PC-3 (cell line): ENCODE measurements at regions not wholly inside any gene's neighbourhood (a gene's known extent, or its start where the extent isn't known, plus 50 kb on each side); places are given as distances from the start of the nearest gene placed in this dataset.

ENCODE experiments used
- ATAC-seq: fragments of 200-7000 bp; cut with Tn5 transposase; 2 replicates; pipeline ENCODE4 v1.9.1; 2020; ENCODE audit warnings: mild to moderate bottlenecking, moderate library complexity
- BruUV-seq: library from RNA; stranded (reverse); fragments of 400-500 nt; replicated peaks from 2 replicates; lab custom pipeline; 2021; lab: Mats Ljungman, UMichigan
- CTCF ChIA-PET: fragments of 300-600 bp; sonication (Branson Sonifier 250); formaldehyde crosslinking; loops from one replicate; lab custom pipeline; 2022; ENCODE audit warnings: antibody characterized with exemption; lab: Charles Lee
- POLR2A ChIA-PET: fragments of 300-600 bp; sonication (Branson Sonifier 250); formaldehyde crosslinking; loops from one replicate; lab custom pipeline; 2022; ENCODE audit warnings: antibody characterized with exemption; ENCODE audit not compliant: unreplicated experiment; lab: Charles Lee
- DNase-seq: peaks from one replicate; pipeline ENCODE4 v3.0.0-alpha.2; 2015
- H2AFZ ChIP-seq: fragments of 300-600 bp; sonication (generic); 2 replicates; pipeline ENCODE4 v1.6.0; 2016; ENCODE audit warnings: antibody characterized with exemption, low read length
- H3F3A ChIP-seq: fragments of 300-600 bp; sonication (generic); one replicate; pipeline ENCODE4 v1.6.0; 2017; ENCODE audit warnings: antibody characterized with exemption, low read length, control low read depth, mild to moderate bottlenecking; ENCODE audit not compliant: unreplicated experiment
- H3K27ac ChIP-seq: fragments of 300-600 bp; sonication (generic); 2 replicates; pipeline ENCODE4 v1.5.1; 2016; ENCODE audit warnings: mild to moderate bottlenecking, low read length
- H3K27me3 ChIP-seq: fragments of 300-600 bp; sonication (generic); 2 replicates; pipeline ENCODE4 v1.6.1; 2016; ENCODE audit warnings: low read length, mixed read lengths
- H3K36me3 ChIP-seq: fragments of 300-600 bp; sonication (generic); 2 replicates; pipeline ENCODE4 v1.6.1; 2016; ENCODE audit warnings: low read depth, mixed run types, low read length, mixed read lengths
- H3K4me1 ChIP-seq: fragments of 300-600 bp; sonication (generic); 2 replicates; pipeline ENCODE4 v1.5.1; 2016; ENCODE audit warnings: low read length; ENCODE audit not compliant: insufficient read depth
- H3K4me2 ChIP-seq: fragments of 300-600 bp; sonication (generic); 2 replicates; pipeline ENCODE4 v1.6.0; 2016; ENCODE audit warnings: low read length
- H3K4me3 ChIP-seq: fragments of 300-600 bp; sonication (generic); 2 replicates; pipeline ENCODE4 v1.5.1; 2016; ENCODE audit warnings: mild to moderate bottlenecking, low read length, mixed read lengths
- H3K79me2 ChIP-seq: fragments of 300-600 bp; sonication (generic); 2 replicates; pipeline ENCODE4 v1.6.1; 2017; ENCODE audit warnings: low read length, mixed read lengths
- H3K9ac ChIP-seq: fragments of 300-600 bp; sonication (generic); 2 replicates; pipeline ENCODE4 v1.6.0; 2016; ENCODE audit warnings: mild to moderate bottlenecking, low read length
- H3K9me2 ChIP-seq: fragments of 300-600 bp; sonication (generic); replicated peaks from 2 replicates; pipeline ENCODE4 v1.6.1; 2016; ENCODE audit warnings: mixed run types, low read length, mixed read lengths
- H3K9me3 ChIP-seq: fragments of 300-600 bp; sonication (generic); 2 replicates; pipeline ENCODE4 v1.6.1; 2016; ENCODE audit warnings: low read length, mixed read lengths
- H4K20me1 ChIP-seq: fragments of 300-600 bp; sonication (generic); 2 replicates; pipeline ENCODE4 v1.6.1; 2016; ENCODE audit warnings: low read length, mixed read lengths
- CTCF ChIP-seq: fragments of 300-600 bp; sonication (generic); conservative IDR thresholded peaks from 2 replicates; pipeline ENCODE4 v1.5.1; 2017; ENCODE audit warnings: antibody characterized with exemption, low read depth, mild to moderate bottlenecking, low read length
- EZH2 ChIP-seq: fragments of 300-600 bp; sonication (generic); IDR thresholded peaks from one replicate; pipeline ENCODE4 v1.6.1; 2017; ENCODE audit warnings: antibody characterized with exemption, mild to moderate bottlenecking, low read length; ENCODE audit not compliant: unreplicated experiment
- EZH2phosphoT487 ChIP-seq: fragments of 300-600 bp; sonication (generic); IDR thresholded peaks from 2 replicates; pipeline ENCODE4 v1.6.1; 2018; ENCODE audit warnings: mild to moderate bottlenecking, antibody characterized with exemption, low read length, borderline replicate concordance
- intact Hi-C: fragments of 100-400 bp; cut with micrococcal nuclease; formaldehyde crosslinking; loops from 2 replicates; pipeline ENCODE4 v1.9.0; 2023

DNA sequence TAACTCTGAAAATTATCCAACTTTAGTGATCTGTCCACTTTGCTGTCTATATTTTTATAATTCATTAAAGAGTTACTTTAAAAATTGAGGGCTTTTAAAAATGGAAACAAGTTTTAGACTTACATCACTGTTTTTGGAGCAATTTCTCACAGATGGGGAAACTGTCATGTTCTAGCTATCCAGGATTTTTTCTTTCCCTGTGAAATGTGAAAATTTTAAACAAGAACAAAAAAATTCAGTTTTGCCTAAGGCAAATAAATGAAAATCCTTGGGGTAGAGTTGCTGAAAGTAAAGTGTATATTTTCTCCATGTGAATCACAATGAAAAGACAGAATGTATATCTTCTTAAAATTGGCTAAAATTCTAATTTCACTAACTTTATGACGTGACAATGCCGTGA lies 553.7 kb downstream of the MCTP2 start:
- ATAC-seq (no peak), DNase-seq (no peak)
- ChIA-PET POLR2A (no interaction called here), CTCF (no interaction called here)
- no peak overlapping the region for H3K4me3 ChIP-seq
- TF ChIP-seq CTCF = no peak
- TF ChIP-seq EZH2 = no peak
- no peak for TF ChIP-seq EZH2phosphoT487
- H3K9me2 ChIP-seq = no peaks in the 10 kb centered on the region
- BruUV-seq = no TSS peak
- no peak overlapping the region for H3K9ac ChIP-seq
- no peaks in the 10 kb centered on the region for H3K9me3 ChIP-seq
- intact Hi-C loops = no loop called here
- no peak overlapping the region for H3K4me2 ChIP-seq
- no peak overlapping the region for H2AFZ ChIP-seq
- H3F3A ChIP-seq = no peaks in the 10 kb centered on the region
- H3K4me1 ChIP-seq = no peaks in the 10 kb centered on the region
- no peaks in the 10 kb centered on the region for H3K27me3 ChIP-seq
- no peak overlapping the region for H3K27ac ChIP-seq
- H3K79me2 ChIP-seq = no peaks in the 10 kb centered on the region
- no peaks in the 10 kb centered on the region for H3K36me3 ChIP-seq
- no peaks in the 10 kb centered on the region for H4K20me1 ChIP-seq

DNA sequence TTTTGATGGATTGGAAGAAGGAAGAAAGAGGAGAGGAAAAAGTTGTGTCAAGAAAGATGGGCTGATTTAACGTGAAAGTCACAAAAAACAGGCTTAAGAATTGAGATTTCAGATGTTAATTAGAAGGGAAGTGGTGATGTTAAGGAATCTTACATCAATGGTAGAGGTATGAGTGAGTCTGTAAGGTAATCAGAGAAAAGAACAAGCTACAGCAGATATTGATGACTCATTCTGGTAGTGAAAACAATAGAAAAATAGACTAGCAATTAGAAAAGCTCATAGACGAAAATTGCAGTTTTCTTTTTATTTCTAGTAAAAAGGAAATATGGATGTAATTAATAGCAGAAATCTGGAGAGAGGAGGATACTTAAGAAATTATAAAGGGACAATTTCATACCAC lies 559.6 kb downstream of the MCTP2 start:
- POLR2A ChIA-PET = no interaction called here

DNA sequence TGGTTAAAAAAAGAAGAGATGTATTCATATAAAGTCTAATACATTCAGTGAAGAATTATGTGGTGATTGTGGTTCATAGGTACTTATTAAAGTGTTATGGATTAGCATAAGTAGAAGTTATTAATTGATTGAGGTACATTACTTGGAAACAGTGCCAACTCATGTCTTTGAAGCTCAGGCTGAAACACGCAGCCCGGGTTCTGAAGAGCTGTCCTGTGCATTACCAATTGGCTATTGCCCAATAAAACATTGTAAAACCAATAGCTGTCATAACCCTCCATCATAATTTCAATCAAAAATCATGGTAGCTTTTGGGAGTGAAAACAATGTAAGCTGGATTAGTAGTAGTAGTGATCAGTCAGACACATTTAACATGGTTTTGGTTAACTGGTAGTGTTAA lies 560.1 kb downstream of the MCTP2 start:
- no peaks in the 10 kb centered on the region for H3K36me3 ChIP-seq
- H3F3A ChIP-seq = no peaks in the 10 kb centered on the region
- no peaks in the 10 kb centered on the region for H4K20me1 ChIP-seq
- no peaks in the 10 kb centered on the region for H3K9me3 ChIP-seq
- H3K9ac ChIP-seq = no peak overlapping the region
- DNase-seq = no peak
- no peaks in the 10 kb centered on the region for H3K27me3 ChIP-seq
- ChIA-PET POLR2A (no interaction called here), CTCF (no interaction called here)
- H3K4me2 ChIP-seq = no peak overlapping the region
- BruUV-seq = no TSS peak
- intact Hi-C loops = no loop called here
- H2AFZ ChIP-seq = no peak overlapping the region
- no peak overlapping the region for H3K27ac ChIP-seq
- no peaks in the 10 kb centered on the region for H3K4me1 ChIP-seq
- H3K79me2 ChIP-seq = no peaks in the 10 kb centered on the region
- no peak for ATAC-seq
- TF ChIP-seq CTCF (no peak), EZH2 (no peak), EZH2phosphoT487 (no peak)
- no peaks in the 10 kb centered on the region for H3K9me2 ChIP-seq
- H3K4me3 ChIP-seq = no peak overlapping the region

More for the DNA sequence above, 559.6 kb downstream of the MCTP2 start:
- no peaks in the 10 kb centered on the region for H3K9me2 ChIP-seq
- no TSS peak for BruUV-seq
- DNase-seq (no peak), ATAC-seq (no peak)
- TF ChIP-seq CTCF (no peak), EZH2phosphoT487 (no peak), EZH2 (no peak)
- H3K36me3 ChIP-seq = no peaks in the 10 kb centered on the region
- H3K4me2 ChIP-seq = no peak overlapping the region
- no peaks in the 10 kb centered on the region for H3K4me1 ChIP-seq
- CTCF ChIA-PET = no interaction called here
- no peak overlapping the region for H3K27ac ChIP-seq
- H2AFZ ChIP-seq = no peak overlapping the region
- H3K79me2 ChIP-seq = no peaks in the 10 kb centered on the region
- intact Hi-C loops = no loop called here
- no peaks in the 10 kb centered on the region for H3K27me3 ChIP-seq
- H3K4me3 ChIP-seq = no peak overlapping the region
- no peaks in the 10 kb centered on the region for H3F3A ChIP-seq
- H3K9me3 ChIP-seq = no peaks in the 10 kb centered on the region
- no peak overlapping the region for H3K9ac ChIP-seq
- no peaks in the 10 kb centered on the region for H4K20me1 ChIP-seq
